T-cell (primary cell): ENCODE measurements at regions not wholly inside any gene's neighbourhood (a gene's known extent, or its start where the extent isn't known, plus 50 kb on each side); places are given as distances from the start of the nearest gene placed in this dataset.

Experiments
- ATAC-seq, 4 experiments: fragments of 200-7000 bp in 3 of 4; fragments of 150-1000 bp in 1 of 4; cut with Tn5 transposase; replicated peaks in 1 of 4; 1 replicate in 3 of 4; 2 replicates in 1 of 4; pipeline ENCODE4 v1.10.0; 2021; ENCODE audit warnings: moderate library complexity in 3 of 4, mild to moderate bottlenecking in 2 of 4, moderate number of reproducible peaks in 1 of 4
- CTCF ChIA-PET, 2 donors: fragments of 300-600 bp; sonication (Branson Sonifier 250); formaldehyde crosslinking; loops; one replicate each; lab custom pipeline; 2022; ENCODE audit warnings: antibody characterized with exemption in 2 of 2; lab: Charles Lee
- POLR2A ChIA-PET, 2 donors: fragments of 300-600 bp; sonication (Branson Sonifier 250); formaldehyde crosslinking; loops; one replicate each; lab custom pipeline; 2022; ENCODE audit warnings: antibody characterized with exemption in 2 of 2; lab: Charles Lee
- DNase-seq, 35 experiments: peaks; one replicate each; pipeline versions ENCODE4 v3.0.0 to v3.0.0-alpha.2; 2013 to 2023
- H3K27ac ChIP-seq: one replicate; pipeline ENCODE4 v1.5.1; 2013; ENCODE audit warnings: low read length
- H3K27me3 ChIP-seq, 2 experiments: replicated peaks in 1 of 2; 1 replicate in 1 of 2; 2 replicates in 1 of 2; pipeline versions ENCODE4 v1.6.1 to v1.7.0; 2013; ENCODE audit warnings: low read length in 1 of 2, mixed read lengths in 1 of 2; ENCODE audit not compliant: control insufficient read depth in 2 of 2, insufficient read depth in 2 of 2; ENCODE audit errors: extremely low read depth in 1 of 2
- H3K36me3 ChIP-seq, 2 donors: 1 replicate in 1 of 2; 2 replicates in 1 of 2; pipeline versions ENCODE4 v1.6.1 to v1.7.0; 2013; ENCODE audit warnings: low read length in 1 of 2; ENCODE audit not compliant: control insufficient read depth in 2 of 2, insufficient read depth in 1 of 2; ENCODE audit errors: extremely low read depth in 1 of 2
- H3K4me1 ChIP-seq, 2 experiments: 1 replicate in 1 of 2; 2 replicates in 1 of 2; pipeline versions ENCODE4 v1.6.1 to v1.7.0; 2013; ENCODE audit warnings: low read length in 2 of 2, mixed read lengths in 1 of 2; ENCODE audit not compliant: insufficient read depth in 2 of 2, control insufficient read depth in 1 of 2; ENCODE audit errors: extremely low read depth in 1 of 2
- H3K4me3 ChIP-seq, 2 donors: 1 replicate in 1 of 2; 2 replicates in 1 of 2; pipeline versions ENCODE4 v1.5.1 to v1.7.0; 2013; ENCODE audit warnings: mild to moderate bottlenecking in 2 of 2, low read length in 1 of 2, moderate library complexity in 1 of 2; ENCODE audit not compliant: control insufficient read depth in 1 of 2; ENCODE audit errors: extremely low read depth in 1 of 2
- H3K9me3 ChIP-seq: 2 replicates; pipeline ENCODE4 v1.7.0; 2013
- H3K27ac Mint-ChIP-seq, 2 donors: one replicate each; pipeline ENCODE4 v1.8.0; 2020 to 2021; ENCODE audit warnings: mild to moderate bottlenecking in 2 of 2, mixed read lengths in 2 of 2
- H3K27me3 Mint-ChIP-seq, 2 donors: one replicate each; pipeline ENCODE4 v1.8.0; 2021 to 2022; ENCODE audit warnings: mixed read lengths in 2 of 2
- H3K36me3 Mint-ChIP-seq: one replicate; pipeline ENCODE4 v1.8.0; 2021; ENCODE audit warnings: mixed read lengths
- H3K4me1 Mint-ChIP-seq, 3 donors: one replicate each; pipeline ENCODE4 v1.8.0; 2020 to 2022; ENCODE audit warnings: mixed read lengths in 3 of 3, mild to moderate bottlenecking in 1 of 3
- H3K4me3 Mint-ChIP-seq, 3 donors: one replicate each; pipeline ENCODE4 v1.8.0; 2020 to 2022; ENCODE audit warnings: mild to moderate bottlenecking in 3 of 3, mixed read lengths in 3 of 3, moderate library complexity in 3 of 3
- H3K9me3 Mint-ChIP-seq, 3 donors: one replicate each; pipeline ENCODE4 v1.8.0; 2020 to 2022; ENCODE audit warnings: mixed read lengths in 3 of 3
- WGBS: methylation state at CpG from one replicate; pipeline ENCODE4 v1.1.5; 2013; ENCODE audit warnings: missing lambda C conversion rate; ENCODE audit not compliant: insufficient coverage; 5-methylcytosine and 5-hydroxymethylcytosine counted together

DNA sequence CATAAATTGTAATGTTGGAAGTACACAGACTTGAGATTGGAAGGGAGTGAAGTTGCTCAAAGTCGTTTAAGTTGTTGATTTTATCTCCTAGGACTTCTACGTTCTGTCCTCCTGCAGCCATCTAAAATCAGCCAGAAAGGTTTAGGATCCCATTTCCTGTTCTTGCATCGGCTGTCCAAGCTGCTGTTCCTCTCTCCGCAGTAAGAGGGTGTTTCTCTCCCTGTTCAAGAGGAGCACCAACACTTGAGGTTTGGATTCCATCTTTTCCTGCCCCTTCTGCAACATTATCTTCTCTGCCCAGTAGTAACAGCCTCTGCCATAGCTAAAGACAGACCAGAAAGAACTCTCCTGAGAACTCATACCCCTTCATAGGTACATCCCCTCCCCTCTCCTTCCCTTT, 373.4 kb downstream of the GADD45G start:
- no peak overlapping the region for H3K27ac ChIP-seq
- no peaks in the 10 kb centered on the region for H3K4me1 ChIP-seq
- CTCF ChIA-PET: no interaction called here
- H3K27me3 Mint-ChIP-seq: peaks cover 9 to 23% of the 10 kb centered on the region in 2 donors
- H3K27me3 ChIP-seq: no peaks in the 10 kb centered on the region
- H3K9me3 Mint-ChIP-seq: peaks cover 0 to 5% (median 0%) of the 10 kb centered on the region in 3 donors
- ATAC-seq (no peak), DNase-seq (no peak)
- H3K4me3 ChIP-seq: no peak overlapping the region
- no peaks in the 10 kb centered on the region for H3K36me3 Mint-ChIP-seq
- no peaks in the 10 kb centered on the region for H3K4me1 Mint-ChIP-seq
- 60% methylated on average over 2 of the region's 4 CpGs for WGBS
- no peaks in the 10 kb centered on the region for H3K36me3 ChIP-seq
- no peak overlapping the region for H3K4me3 Mint-ChIP-seq
- no peak overlapping the region for H3K27ac Mint-ChIP-seq
- no peaks in the 10 kb centered on the region for H3K9me3 ChIP-seq
- POLR2A ChIA-PET: no interaction called here

DNA sequence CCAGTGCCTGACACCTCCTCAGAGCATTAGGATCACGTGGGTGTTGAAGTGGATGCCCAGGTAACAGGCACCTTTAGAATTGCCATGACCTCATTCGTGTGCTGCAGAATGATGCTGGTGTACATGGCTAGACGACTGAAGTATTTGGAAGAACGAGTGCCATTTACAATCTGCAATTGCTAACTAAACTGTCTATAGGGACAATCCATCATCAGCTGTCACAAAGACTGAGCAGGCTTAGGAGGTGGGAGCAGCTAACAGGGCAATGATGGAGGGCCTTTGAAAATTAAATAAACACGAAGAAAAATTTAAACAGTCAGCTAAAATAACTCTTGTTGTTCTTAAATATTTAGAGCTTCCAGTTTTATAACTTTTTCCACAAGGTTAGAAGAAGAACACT, 375.8 kb downstream of the GADD45G start:
- CTCF ChIA-PET: no interaction called here

GRCh38 chr9:89982016-89982415, 377.2 kb downstream of the GADD45G start:
- no peak overlapping the region for H3K4me3 ChIP-seq
- CTCF ChIA-PET: no interaction called here
- H3K27ac Mint-ChIP-seq: no peak overlapping the region
- no peaks in the 10 kb centered on the region for H3K9me3 Mint-ChIP-seq
- H3K36me3 Mint-ChIP-seq: no peaks in the 10 kb centered on the region
- H3K9me3 ChIP-seq: no peaks in the 10 kb centered on the region
- H3K27me3 Mint-ChIP-seq: peaks cover 9 to 23% of the 10 kb centered on the region in 2 donors
- H3K4me1 Mint-ChIP-seq: peaks cover 0 to 3% (median 0%) of the 10 kb centered on the region in 3 donors
- POLR2A ChIA-PET: no interaction called here
- no peaks in the 10 kb centered on the region for H3K4me1 ChIP-seq
- no peak for DNase-seq
- H3K36me3 ChIP-seq: no peaks in the 10 kb centered on the region
- no peak for ATAC-seq
- 92% methylated on average over 3 of the region's 3 CpGs for WGBS
- no peak overlapping the region for H3K27ac ChIP-seq
- no peaks in the 10 kb centered on the region for H3K27me3 ChIP-seq
- no peak overlapping the region for H3K4me3 Mint-ChIP-seq

More for the DNA sequence above, 375.8 kb downstream of the GADD45G start:
- H3K9me3 ChIP-seq: no peaks in the 10 kb centered on the region
- H3K36me3 ChIP-seq: no peaks in the 10 kb centered on the region
- Mint-ChIP-seq H3K4me3 (no peak overlapping the region), H3K4me1 (peaks cover 0 to 3% (median 0%) of the 10 kb centered on the region in 3 donors), H3K27ac (no peak overlapping the region), H3K36me3 (no peaks in the 10 kb centered on the region), H3K9me3 (no peaks in the 10 kb centered on the region), H3K27me3 (peaks cover 9 to 23% of the 10 kb centered on the region in 2 donors)
- POLR2A ChIA-PET: interaction anchor here in 1 of 2 donors (0.6 kb wide), 1 partner anchor 54 kb away, joined by 3 read pairs; no protein-coding TSS in a partner anchor
- ATAC-seq (no peak), DNase-seq (no peak)
- H3K27ac ChIP-seq: no peak overlapping the region
- H3K4me1 ChIP-seq: no peaks in the 10 kb centered on the region
- no peak overlapping the region for H3K4me3 ChIP-seq
- WGBS: no CpG with 5 or more reads among the region's 5 CpGs
- no peaks in the 10 kb centered on the region for H3K27me3 ChIP-seq

DNA sequence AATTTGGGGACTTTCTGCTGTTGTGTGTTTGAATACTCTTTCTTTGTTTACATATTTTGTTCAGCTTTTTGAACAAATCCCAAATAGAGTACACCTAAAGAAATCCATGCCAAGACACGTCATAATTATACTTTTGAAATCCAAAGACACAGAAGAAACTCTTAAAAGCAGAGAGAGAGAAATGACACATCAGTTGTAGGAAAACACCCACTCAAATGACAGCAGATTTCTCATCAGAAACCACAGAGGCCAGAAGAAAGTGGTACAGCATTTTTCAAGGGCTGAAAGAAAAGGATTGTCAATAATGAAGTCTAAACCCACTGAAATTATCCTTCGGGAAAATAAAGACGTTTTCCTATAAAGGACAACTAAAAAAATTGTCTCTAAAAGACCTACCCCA, 378.6 kb downstream of the GADD45G start:
- ATAC-seq: no peak
- POLR2A ChIA-PET: no interaction called here
- Mint-ChIP-seq H3K27ac (no peak overlapping the region), H3K27me3 (peaks cover 9 to 23% of the 10 kb centered on the region in 2 donors), H3K9me3 (no peaks in the 10 kb centered on the region), H3K36me3 (no peaks in the 10 kb centered on the region), H3K4me3 (no peak overlapping the region), H3K4me1 (peaks cover 0 to 3% (median 0%) of the 10 kb centered on the region in 3 donors)
- H3K9me3 ChIP-seq: no peaks in the 10 kb centered on the region
- H3K27me3 ChIP-seq: no peaks in the 10 kb centered on the region
- H3K27ac ChIP-seq: no peak overlapping the region
- CTCF ChIA-PET: no interaction called here
- H3K36me3 ChIP-seq: no peaks in the 10 kb centered on the region
- H3K4me3 ChIP-seq: no peak overlapping the region
- DNase-seq: no peak
- WGBS: no CpG with 5 or more reads among the region's 3 CpGs
- no peaks in the 10 kb centered on the region for H3K4me1 ChIP-seq

- Mint-ChIP-seq H3K4me3 (no peak overlapping the region), H3K27ac (no peak overlapping the region), H3K9me3 (no peaks in the 10 kb centered on the region), H3K27me3 (peaks cover 9 to 17% of the 10 kb centered on the region in 2 donors), H3K36me3 (no peaks in the 10 kb centered on the region), H3K4me1 (peaks cover 0 to 3% (median 0%) of the 10 kb centered on the region in 3 donors)
- Histone ChIP-seq H3K4me3 (no peak overlapping the region), H3K27ac (no peak overlapping the region), H3K9me3 (no peaks in the 10 kb centered on the region), H3K36me3 (no peaks in the 10 kb centered on the region), H3K27me3 (no peaks in the 10 kb centered on the region), H3K4me1 (no peaks in the 10 kb centered on the region)
- ATAC-seq (no peak), DNase-seq (no peak)
- WGBS: 30% methylated on average over 1 of the region's 1 CpG
- POLR2A ChIA-PET: no interaction called here
- CTCF ChIA-PET: no interaction called here
Observed at GRCh38 chr9:89984214-89984613, 379.4 kb downstream of the GADD45G start.

- whole genome bisulfite sequencing: 100% methylated on average over 2 of the region's 2 CpGs
- ATAC-seq (no peak), DNase-seq (no peak)
- Histone ChIP-seq H3K4me3 (no peak overlapping the region), H3K36me3 (no peaks in the 10 kb centered on the region), H3K9me3 (no peaks in the 10 kb centered on the region), H3K27me3 (peaks cover 0 to 3% of the 10 kb centered on the region in 2 experiments), H3K4me1 (no peaks in the 10 kb centered on the region), H3K27ac (no peak overlapping the region)
- no peaks in the 10 kb centered on the region for H3K36me3 Mint-ChIP-seq
- no peak overlapping the region for H3K4me3 Mint-ChIP-seq
- ChIA-PET POLR2A (interaction anchor here in 1 of 2 donors (0.6 kb wide), 1 partner anchor 563 kb away, joined by 4 read pairs; no protein-coding TSS in a partner anchor), CTCF (no interaction called here)
- peaks cover 9 to 13% of the 10 kb centered on the region in 2 donors for H3K27me3 Mint-ChIP-seq
- H3K27ac Mint-ChIP-seq: no peak overlapping the region
- peaks cover 0 to 3% (median 0%) of the 10 kb centered on the region in 3 donors for H3K4me1 Mint-ChIP-seq
- H3K9me3 Mint-ChIP-seq: no peaks in the 10 kb centered on the region
Observed at GRCh38 chr9:89985068-89985467, 380.3 kb downstream of the GADD45G start.

GRCh38 chr9:89986190-89986589, 381.4 kb downstream of the GADD45G start:
- peaks cover 0 to 4% of the 10 kb centered on the region in 2 experiments for H3K27me3 ChIP-seq
- Mint-ChIP-seq H3K27ac (no peak overlapping the region), H3K4me1 (peaks cover 0 to 3% (median 0%) of the 10 kb centered on the region in 3 donors), H3K36me3 (no peaks in the 10 kb centered on the region), H3K27me3 (peaks cover 9 to 13% of the 10 kb centered on the region in 2 donors), H3K4me3 (no peak overlapping the region), H3K9me3 (no peaks in the 10 kb centered on the region)
- H3K9me3 ChIP-seq: no peaks in the 10 kb centered on the region
- H3K27ac ChIP-seq: no peak overlapping the region
- H3K4me3 ChIP-seq: no peak overlapping the region
- no peak for ATAC-seq
- no peak for DNase-seq
- H3K36me3 ChIP-seq: no peaks in the 10 kb centered on the region
- ChIA-PET CTCF (no interaction called here), POLR2A (no interaction called here)
- no peaks in the 10 kb centered on the region for H3K4me1 ChIP-seq
- 77% methylated on average over 2 of the region's 2 CpGs for WGBS
